Nucleus accumbens (tissue), 56 donors: ENCODE measurements at regions not wholly inside any gene's neighbourhood (a gene's known extent, or its start where the extent isn't known, plus 50 kb on each side); places are given as distances from the start of the nearest gene placed in this dataset.

Experiments
- DNase-seq, 56 donors: peaks; one replicate each; lab custom pipeline; 2025; lab: John Stamatoyannopoulos, UW

DNA sequence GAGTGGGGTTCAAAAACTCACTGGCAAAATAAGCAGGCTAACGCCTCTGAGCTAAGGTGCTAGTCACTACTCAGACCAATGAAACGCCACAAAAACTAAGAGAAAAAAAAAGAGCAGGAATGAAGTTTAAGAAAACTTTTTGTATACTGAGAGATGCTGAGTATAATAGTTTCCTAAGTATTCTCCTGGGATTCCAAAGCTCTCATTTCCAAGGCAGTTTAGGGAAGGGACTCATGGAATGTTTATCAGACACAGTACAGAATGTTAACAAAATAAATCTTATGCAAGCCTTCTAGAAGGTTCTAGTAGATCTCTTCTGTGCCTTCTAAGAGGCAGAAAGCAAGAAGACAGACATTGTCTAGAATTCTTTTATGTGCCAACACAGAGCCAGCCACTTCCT is 361.9 kb downstream of the MTRR start:
- DNase-seq, result no peak

DNA sequence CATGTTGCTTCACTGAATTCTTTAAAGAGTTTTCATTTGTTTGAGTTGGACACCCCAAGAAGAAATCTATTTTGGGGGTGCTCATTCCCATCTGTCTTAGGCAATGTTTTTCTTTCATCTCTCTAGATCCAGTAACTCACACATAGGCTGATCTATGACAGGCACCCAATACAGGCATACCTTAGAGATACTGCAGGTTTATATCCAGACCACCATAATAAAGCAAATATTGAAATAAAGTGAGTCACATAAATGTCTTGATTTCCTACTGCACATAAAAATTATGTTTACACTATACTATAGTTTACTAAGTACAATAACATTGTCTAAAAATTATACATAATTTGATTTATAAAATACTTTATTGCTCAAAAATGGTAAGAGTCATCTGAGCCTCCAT is 364.5 kb downstream of the MTRR start:
- no peak for DNase-seq

DNA sequence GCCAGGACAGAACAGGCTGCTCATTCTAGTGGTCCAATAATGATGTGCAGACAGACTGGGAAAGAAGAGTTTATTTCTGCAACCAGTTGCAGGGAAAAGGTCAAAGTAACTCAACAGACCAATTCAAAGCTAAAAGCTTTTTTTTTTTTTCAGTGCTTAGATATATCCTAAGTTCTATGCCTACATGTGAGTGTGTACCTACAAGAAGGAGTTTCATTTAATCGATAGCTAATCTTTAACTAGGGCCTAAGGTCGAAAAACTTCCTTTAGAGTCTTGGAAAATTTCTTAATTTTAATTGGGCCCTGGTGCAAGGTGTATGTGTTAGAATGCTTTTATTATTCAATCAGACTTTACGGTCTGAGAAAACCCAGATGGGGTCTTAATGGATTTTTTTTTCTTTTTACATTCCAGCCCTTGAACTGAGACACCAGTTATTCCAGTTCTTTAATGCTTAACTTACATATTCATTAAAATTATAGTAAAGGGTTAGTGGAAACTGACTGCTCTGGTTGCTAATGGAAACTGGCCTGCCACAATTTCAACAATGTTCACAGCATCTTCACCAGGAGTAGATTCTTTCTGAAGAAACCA is 365.3 kb downstream of the MTRR start:
- DNase-seq, result no peak

DNA sequence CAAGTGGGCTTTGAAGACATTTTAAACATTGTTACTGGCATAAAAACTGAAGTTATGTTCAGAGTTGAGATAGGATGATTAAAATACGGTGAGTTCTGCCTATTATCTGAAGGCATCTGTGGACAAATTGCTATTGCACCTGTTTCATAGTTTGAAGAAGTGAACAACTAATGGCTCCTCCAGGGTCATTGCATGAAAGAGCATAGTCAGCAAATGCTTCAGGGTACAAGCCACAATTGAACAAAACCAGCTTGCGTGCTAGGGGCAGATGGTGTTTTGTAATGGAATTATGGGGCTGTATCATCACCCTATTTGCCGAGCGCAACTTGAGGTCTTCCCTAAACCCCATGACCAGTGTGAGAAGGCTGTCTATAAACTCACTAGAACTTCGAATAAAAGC is 369.1 kb downstream of the MTRR start:
- no peak for DNase-seq

DNA sequence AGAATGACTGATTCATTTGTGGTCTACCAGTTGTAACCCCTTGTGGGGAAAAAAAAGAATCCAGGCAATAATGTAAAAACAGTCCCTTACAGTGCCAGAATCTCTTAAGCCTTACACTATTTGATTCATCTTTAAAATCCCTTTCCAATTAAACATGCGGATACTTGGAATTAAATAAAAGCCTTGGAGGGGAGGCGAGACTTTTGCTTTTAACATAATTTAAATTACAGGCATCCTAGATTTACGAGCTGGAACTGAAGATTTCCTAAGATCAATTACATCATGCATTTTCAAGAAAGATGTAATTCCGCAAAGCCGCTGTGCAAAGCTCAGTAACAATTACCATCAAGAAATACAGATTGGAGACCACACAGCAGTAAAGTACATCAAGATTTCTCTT is 370.2 kb downstream of the MTRR start:
- no peak for DNase-seq

DNA sequence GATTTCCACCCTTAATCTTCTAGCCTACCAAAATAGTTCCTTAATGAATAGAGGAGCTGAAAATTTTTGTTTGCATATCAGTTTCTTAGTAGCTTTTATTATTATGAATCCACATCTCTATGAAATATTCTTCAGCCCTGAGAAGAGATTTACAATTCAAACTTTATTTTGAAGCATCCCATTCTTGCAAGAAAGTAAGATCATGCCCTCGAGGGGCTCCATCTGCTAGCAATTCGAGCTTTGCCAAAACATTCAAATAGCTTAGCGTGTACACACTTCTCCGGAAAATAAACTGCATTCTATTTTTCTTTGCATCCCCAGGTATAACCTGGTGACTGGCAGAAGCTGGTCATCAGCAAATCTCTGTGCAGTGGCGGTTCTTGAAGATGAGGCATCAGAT is 370.7 kb downstream of the MTRR start:
- no peak for DNase-seq

DNA sequence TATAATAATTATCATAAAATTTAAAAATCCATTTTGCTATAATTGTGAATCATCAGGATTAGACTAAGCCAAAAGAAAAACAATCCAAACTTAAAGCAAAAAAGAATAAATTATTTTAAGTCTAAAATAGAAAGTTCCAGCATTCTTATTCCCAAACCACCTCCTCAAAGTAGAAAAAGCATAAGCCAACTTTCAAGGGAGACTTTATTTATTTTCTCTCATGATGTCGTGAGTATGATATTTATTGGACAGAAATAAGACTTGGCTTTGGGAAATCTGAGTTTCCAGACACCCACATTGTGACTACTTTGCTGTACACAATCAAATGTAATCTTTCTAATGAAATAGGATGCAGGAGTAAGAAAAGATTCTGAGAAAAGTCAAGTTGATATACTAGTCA is 372.1 kb downstream of the MTRR start:
- DNase-seq, result no peak

DNA sequence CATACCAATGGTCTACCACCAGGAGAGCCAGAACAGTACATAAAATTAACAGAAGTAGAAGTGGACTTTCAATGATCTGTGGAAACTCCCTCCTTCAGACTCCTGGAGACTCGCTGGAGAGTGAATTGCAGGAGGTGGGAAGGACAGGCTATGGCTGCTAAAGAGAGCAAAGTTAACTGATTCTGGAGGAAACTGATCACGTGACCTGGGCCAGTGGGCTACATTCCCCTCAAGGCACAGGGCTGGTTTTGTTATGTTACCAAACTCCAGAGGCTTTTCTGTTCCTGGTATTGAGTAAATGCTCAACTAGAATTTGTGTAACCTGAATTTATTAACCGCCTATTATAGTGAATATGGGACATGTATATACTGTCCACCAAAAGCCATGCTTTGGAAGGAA is 372.6 kb downstream of the MTRR start:
- DNase-seq, result no peak

DNA sequence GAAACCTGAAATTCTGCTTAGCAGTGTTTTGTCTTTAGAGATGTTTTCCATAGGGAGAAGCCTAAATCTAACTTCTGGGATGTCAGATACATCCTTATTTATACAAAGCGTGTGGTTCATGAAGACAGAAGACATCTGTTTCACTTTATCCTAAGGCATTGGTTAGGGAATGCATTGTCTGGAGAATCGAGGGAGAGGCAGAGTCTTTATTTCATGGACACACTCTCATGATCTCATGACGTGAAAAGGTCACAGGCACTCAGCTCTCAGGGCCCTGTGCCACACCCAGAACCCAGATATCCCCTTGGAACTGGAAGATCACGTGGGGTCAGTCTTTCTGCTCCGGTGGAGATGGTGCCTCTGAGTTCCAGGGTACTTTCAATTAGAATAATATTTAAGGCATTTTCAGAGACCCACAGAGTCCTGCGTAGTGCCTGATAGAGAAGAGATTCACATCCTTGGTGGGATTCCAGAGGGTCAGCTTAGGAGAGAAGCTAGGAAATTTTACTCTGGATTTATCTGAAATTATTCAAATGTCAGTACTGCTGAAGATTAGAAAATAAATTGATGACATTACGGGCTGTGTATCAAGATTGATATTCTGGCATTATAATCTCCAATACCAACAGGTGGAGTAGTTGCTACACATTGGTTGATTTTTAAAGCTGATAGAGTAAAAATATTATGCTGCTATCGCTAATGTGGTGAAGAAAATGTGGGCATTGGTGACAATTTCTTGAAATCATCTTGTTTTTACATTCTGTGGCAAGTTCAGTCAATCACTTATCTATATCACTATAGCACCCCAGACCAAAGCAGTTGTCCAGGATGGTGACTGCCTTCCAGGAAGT is 378.3 kb downstream of the MTRR start:
- no peak for DNase-seq

DNA sequence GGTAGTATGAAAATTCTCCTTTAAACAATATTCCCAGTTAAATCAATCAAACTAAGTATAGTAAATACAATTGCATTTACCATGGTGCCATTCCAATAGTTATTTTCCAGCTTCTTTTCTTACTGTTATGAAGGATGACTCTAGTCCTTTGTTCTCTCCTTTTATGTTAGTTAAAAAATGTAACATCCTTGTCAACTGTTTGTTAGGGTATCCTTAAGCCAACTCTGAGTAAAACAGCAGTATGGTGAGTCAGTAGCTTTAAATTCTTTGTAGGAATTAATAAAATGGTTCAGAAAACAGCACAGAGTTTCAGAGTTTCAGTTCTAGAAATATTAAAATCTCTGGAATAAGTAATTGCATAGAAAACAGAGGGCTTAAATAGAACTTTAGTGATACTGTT is 384.4 kb downstream of the MTRR start:
- DNase-seq, result no peak

DNA sequence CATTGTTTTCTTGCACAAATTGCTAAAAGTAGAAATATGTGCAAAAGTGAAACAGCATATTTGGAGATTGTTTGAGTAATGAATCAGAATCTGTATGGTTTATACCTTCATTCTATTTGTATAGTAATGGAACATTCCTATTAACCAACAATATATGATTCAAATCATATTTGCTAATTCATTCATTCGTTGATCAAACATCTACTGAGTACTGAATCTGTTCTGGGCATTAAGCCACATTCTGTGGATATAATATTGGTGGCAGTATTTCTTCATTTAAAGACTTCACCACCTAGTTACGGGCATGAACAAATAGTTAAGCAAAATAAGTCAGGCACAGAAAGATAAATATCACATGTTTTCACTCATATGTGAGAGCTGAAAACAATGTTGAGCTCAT is 385.7 kb downstream of the MTRR start:
- DNase-seq, result no peak

DNA sequence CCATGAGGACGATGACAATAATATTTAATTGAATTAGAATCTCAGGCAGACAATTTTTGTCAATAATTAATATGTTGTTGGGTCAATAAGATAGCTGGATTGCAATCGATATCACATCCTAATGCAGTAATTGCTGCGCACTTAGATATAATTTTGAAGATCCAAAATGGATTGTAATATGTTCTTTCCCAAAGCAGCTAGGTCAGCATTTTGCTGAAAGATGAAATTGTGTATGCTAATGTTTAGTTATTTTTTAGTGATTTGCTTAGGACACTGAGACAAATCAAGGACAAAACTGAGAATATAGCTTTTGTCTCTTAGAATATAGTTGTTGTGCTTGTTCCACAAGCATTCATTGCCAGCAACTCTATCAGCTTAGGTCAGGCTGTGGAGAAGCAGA is 389.9 kb downstream of the MTRR start:
- no peak for DNase-seq

DNA sequence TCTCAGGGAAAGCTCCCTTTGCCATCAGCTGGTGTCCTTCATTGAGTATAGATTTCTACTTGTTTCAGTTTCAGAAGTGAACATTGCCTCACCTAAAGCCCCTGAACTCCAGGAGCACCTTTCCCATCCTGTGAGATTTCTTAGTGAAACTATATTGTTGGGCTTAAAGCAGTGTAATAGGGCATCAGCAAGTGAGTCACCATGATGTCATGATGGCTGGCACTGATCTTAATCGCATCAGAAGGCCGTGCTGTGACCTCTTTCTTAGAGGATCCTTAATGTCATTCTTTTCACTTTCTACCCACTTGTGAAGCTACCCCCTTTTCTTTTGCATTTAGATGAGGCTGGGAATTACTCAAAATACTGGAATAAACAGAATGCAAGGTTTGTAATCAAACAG is 401.3 kb downstream of the MTRR start:
- no peak for DNase-seq

DNA sequence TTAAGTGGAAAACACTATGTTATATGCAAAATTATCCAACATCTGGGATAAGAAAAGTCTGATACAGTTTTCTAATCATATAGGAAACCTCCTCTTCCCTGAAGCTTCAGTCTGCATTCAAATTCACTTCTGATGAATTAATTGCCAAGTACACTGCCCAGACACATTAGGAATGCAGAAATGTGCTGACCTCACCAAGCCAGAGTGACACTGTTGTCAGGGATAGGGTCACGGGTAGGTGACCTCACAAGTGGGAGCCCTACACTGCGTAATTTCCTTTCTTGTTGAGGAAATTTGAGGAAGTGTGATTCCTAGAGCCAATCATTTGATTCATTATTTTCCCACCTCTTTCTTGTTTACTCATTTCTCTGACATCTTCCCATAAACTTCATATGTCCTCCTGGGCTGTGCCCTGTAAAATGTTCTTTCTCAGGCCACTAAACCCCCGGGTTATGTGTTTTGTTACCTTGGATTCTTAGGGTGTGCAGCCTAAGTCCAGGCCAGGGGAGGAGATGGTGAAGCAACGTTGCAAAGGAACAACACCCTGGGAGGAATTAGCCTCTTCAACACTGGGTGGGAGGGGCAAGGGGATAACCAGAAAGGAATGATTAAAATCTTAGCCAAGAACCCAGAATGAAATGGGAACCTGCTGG is 411.9 kb downstream of the MTRR start:
- DNase-seq, result no peak

DNA sequence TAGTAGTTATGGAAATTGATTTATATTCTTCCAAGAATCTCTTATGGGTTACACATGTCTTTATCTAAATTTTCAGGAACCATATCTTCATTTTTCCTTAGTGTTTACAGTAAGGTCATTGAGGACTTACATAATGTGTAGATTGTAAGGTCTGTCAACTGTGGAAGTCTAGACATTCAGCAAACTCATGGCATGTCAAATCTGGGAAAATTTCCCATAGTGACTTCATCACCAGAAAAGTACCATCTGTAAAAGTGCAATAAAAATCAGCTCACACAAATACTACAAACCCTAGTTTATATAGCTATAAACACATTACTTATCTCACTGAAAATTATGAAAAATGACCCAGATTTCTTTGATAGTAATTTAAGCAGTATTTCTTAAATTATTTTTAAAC is 419.4 kb downstream of the MTRR start:
- DNase-seq, result no peak

DNA sequence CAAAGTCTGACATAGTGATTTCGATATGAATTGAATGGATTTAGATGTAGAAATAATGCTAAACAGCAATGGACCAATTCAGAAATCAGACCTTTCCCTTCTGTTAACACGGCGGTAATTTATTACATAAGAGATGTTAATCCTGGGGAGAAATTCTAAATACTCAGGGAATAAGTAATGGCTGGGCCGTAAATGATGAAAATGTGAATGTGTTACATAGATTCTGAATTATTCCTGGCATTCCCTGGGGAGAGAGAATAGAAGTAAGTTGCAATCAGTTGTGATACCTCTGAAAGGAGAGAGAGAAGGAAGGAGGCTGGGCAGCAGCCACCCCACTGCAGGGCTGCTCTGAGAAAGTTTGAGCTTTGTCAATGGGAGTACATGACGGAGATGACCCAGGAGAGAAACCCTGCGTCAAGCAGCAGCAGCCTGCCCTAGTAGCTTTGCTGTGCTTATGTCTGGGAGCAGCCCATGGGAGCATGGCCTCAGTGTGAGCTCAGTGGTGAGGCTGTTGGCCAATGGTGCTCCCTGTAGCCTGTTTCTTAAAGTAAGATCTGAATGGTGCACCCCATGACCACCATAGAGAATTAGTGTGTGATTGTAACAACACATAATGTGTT is 420.1 kb downstream of the MTRR start:
- DNase-seq, result no peak

DNA sequence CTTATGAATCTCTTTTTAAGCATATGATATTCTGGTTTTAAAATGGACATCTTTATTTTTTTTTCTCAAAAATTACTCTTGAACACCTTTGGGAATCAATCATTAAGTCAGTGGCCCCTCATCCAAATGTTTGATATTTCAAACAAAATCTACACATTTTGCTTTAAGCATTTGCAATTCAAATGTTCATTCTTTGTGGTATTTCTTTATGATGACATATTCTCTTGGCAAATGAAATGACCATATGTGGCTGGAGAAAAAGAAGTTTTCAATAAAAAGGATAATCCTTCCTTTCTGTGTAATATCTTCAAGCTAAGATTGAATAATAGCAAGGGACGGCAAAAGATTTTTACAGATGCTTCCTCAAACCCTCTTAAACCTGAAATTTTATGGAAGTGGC is 420.8 kb downstream of the MTRR start:
- DNase-seq, result no peak

DNA sequence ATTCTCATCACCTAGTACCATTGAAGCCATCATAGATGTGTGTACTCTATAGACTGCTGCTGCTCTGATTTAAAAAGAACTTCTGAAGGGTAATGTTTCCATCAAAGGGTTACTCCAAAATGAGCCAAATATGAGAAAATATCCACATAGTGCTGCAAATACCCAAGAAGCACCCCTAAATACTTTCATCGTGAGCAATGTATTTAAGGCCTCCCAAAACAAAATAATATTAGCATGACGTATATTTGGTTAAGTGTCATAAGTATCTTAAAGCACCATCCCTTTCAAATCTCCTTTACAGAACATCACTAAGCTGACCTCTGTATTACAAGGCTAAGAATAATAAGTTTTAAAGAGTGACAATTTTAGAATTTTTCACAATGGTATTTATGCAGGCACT is 421.8 kb downstream of the MTRR start:
- no peak for DNase-seq

DNA sequence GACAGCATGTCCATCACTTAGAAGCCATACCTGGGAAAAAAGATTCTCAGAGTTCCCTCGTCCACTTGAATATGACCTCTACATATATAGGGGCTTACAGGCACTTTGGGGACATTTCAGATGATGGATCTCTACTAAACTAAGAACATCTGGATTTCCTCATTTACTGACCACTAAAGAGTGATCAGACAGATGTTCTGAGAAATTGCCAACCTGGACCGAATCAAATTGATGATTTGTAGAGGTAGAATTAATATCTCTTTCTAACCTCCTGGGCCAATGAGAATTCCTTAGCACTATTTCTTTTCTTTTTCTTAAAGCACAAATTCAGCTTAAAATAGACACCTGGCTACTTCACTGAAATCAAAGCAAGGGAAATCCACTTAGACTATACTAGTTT is 422.7 kb downstream of the MTRR start:
- DNase-seq, result no peak

DNA sequence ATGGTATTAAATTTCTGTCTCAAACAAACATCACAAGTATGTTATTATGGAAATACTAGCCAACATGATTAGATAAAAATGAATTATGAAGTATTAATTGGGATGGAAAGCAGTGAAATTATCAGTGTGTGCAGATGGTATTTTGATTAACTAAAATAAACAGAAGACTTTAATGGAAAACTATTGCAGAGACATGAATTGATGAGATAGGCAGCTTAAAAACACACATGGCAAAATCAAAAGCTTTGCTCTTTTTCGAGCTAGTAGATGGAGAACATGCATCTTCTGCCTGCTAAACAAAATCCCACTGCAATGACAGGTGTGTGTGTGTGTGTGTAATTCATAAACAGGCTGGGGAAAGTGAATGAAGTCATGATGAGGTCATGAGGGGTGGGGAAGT is 426.2 kb downstream of the MTRR start:
- no peak for DNase-seq

DNA sequence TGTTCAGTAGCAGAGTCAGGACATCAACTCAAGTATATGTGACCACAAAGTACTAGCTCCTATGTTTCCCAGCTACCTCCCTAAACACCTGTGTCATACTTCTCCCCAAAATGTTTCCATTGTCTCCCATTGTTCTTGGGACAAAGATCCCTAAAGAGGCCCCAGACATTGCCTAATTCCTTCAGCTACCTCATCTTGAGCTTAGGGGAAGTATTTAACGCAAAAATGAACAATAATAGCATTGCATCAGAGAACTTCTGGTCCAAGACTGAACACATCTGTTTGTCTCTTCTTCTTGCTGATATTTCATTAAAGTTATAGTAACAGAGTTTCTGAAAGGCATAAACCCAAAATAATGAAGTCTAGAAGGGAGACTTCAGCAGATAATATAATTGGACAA is 430.8 kb downstream of the MTRR start:
- no peak for DNase-seq

DNA sequence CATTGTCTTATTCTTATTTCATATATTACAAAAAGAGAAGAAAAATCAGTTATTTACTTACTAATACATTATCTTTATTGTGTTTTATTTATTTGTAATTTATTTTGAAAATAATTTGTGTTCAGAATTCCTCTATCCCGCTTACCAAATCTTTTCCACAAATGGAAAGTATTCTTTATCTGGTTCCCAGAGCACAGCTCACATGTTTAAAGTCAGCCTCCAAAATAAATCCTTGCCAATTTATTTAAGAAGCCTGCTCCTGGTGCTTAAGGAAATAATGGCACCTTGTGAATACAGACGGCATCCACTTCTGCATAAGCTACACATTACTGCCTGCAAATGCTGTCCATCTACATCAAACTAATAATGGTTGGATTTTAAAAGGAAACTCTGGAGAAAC is 435.4 kb downstream of the MTRR start:
- DNase-seq, result no peak
